Ishikawa (cell line): ENCODE measurements at regions not wholly inside any gene's neighbourhood (a gene's known extent, or its start where the extent isn't known, plus 50 kb on each side); places are given as distances from the start of the nearest gene placed in this dataset.

Experiments
- CEBPB ChIP-seq: IDR thresholded peaks from 2 replicates; pipeline ENCODE4 v1.6.1; 2012
- EGR1 ChIP-seq: IDR thresholded peaks from 2 replicates; pipeline ENCODE4 v1.6.1; 2012
- EP300 ChIP-seq: IDR thresholded peaks from 2 replicates; pipeline ENCODE4 v1.6.1; 2012; ENCODE audit warnings: borderline replicate concordance
- FOXM1 ChIP-seq: IDR thresholded peaks from 2 replicates; pipeline ENCODE4 v1.6.1; 2012; ENCODE audit warnings: low read depth, borderline replicate concordance
- RAD21 ChIP-seq: IDR thresholded peaks from 2 replicates; pipeline ENCODE4 v1.6.1; 2012; ENCODE audit warnings: low read depth
- REST ChIP-seq: IDR thresholded peaks from 2 replicates; pipeline ENCODE4 v1.6.1; 2012; ENCODE audit warnings: low read depth, mild to moderate bottlenecking
- TAF1 ChIP-seq: IDR thresholded peaks from 2 replicates; pipeline ENCODE4 v1.6.1; 2012; ENCODE audit warnings: low read depth, mild to moderate bottlenecking
- YY1 ChIP-seq: IDR thresholded peaks from 2 replicates; pipeline ENCODE4 v1.6.1; 2012; ENCODE audit warnings: low read depth
- TF ChIP-seq, protein P1 (sequence below): IDR thresholded peaks from 2 replicates; pipeline ENCODE4 v1.6.1; 2012
- TF ChIP-seq, protein P2 (sequence below): IDR thresholded peaks from 2 replicates; pipeline ENCODE4 v1.6.1; 2012

DNA sequence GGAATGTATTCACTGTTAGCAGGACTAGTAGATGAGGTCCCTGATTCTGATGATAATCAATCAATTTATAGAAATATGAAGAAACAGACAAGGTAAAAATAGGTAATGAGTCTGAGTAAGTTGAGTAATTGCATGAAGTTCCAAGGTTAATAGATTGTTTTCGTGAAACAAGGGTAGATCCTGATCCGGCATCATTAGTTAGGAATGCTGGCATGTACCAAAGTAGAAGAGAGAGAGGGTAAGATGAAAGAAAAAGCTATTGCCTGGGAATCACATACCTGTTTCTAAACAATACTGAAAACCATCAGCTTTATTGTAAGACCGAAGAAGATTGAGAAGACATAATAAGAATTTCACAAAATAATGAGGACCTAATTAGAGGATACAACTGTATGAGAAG is 118.1 kb upstream of the ARPP21 start:
- TF ChIP-seq TAF1 (no peak), CEBPB (no peak), EGR1 (no peak), RAD21 (no peak), FOXM1 (no peak), REST (no peak), YY1 (no peak), EP300 (no peak)
- TF ChIP-seq, protein P1, sequence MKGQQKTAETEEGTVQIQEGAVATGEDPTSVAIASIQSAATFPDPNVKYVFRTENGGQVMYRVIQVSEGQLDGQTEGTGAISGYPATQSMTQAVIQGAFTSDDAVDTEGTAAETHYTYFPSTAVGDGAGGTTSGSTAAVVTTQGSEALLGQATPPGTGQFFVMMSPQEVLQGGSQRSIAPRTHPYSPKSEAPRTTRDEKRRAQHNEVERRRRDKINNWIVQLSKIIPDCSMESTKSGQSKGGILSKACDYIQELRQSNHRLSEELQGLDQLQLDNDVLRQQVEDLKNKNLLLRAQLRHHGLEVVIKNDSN, result no peak
- TF ChIP-seq, protein P2, sequence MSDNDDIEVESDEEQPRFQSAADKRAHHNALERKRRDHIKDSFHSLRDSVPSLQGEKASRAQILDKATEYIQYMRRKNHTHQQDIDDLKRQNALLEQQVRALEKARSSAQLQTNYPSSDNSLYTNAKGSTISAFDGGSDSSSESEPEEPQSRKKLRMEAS, result no peak
